NCI-H345 (cell line): ENCODE measurements at regions not wholly inside any gene's neighbourhood (a gene's known extent, or its start where the extent isn't known, plus 50 kb on each side); places are given as distances from the start of the nearest gene placed in this dataset.

Experiments
- DNase-seq: peaks from one replicate; lab custom pipeline; 2025; lab: John Stamatoyannopoulos, UW

GRCh38 chr5:76030343-76030742 lies 52.8 kb upstream of the SV2C start:
- DNase-seq = no peak

DNA sequence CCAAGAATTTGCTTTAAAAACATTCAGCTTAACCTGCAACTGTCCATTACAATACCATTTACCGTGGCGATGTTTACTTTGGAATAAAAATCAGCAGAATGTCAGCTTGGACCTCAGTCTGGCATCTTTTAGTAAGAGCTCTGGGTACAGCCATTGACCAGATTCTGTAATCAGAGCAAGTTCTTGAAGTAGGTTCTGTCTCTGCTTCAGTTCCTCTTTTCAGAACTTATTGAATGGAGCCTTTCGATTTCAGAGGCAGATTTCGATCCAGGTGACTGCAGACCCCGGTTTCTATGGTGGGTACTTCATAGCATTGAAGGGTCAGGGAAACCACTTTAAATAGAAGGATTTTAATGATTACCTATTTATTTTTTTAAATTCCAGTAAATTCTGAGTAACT lies 53.4 kb upstream of the SV2C start:
- DNase-seq = no peak

DNA sequence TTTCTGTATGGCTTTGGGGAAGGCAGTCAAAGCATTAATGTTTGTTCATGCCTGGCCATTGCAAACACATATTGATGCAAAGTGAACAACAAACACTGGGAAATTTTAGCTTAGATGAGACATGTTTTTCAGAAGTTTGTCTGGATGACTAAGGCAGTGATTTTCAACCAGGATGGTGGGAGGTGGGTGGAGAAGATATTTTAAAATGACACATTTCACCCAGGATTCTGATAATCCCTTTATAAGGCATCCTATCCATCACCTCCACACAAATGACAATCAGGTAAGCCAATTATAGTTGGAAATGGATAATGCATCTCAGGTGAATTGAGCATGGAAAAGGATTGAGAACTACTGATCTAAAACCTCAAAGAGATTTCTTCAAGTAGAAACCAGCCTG lies 57.4 kb upstream of the SV2C start:
- DNase-seq = no peak

GRCh38 chr5:76025069-76025468 lies 58.1 kb upstream of the SV2C start:
- DNase-seq = no peak

DNA sequence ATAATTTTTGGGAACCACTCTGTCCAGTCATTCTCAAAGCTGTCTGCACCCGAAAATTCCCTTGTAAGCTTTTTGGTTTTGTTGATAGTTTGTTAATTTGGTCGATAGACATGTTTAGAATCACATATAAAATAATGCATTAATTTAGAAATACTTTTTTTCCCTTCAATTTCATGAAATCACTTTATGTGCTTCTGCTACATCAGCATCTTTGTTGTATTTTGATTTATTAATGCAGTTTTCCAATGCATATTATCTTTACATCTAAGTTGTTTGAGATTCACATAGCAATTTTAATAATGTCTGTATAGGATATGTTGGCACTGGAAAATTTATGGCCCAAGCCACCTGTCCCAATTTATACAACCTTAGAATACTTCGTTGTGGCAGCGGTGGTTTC lies 60.6 kb upstream of the SV2C start:
- no peak for DNase-seq

DNA sequence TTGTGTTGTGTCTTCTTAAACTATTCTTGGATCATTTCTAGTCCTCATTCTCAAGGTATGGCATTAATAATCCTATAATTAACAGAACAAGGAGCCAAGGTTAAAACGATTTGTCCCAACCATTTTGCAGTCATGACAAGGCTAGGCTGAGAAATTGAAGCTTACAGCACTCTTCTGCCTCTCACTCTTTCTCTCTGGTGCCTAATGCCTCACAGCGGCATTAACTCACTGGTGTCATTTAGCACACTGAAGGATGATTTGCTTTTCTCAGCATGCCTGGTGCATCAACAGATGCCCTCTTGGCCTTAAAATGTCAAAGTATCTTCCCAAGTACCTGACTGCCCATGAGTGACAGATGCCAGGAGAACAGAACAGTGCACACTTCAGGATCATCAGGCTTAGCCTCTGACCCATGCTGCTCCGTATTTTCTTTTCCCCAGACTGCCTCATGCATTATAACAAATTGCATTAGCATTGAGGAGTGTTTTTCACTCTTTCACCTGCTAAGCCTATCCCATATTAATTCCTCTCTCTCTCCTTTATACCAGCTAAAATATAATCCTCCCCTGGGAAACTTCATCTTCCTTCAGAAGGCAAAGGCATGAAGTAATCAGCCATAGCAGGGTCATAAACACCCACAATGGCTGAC lies 61.1 kb upstream of the SV2C start:
- no peak for DNase-seq

GRCh38 chr5:76016258-76016657 lies 66.9 kb upstream of the SV2C start:
- DNase-seq = no peak

- no peak for DNase-seq
Observed at GRCh38 chr5:76014005-76014404, 69.2 kb upstream of the SV2C start.

GRCh38 chr5:76007904-76008303 lies 75.3 kb upstream of the SV2C start:
- DNase-seq = no peak

GRCh38 chr5:76000582-76000981 lies 82.6 kb upstream of the SV2C start:
- no peak for DNase-seq

- DNase-seq = no peak
Observed at GRCh38 chr5:75993643-75994520, 89.3 kb upstream of the SV2C start.

GRCh38 chr5:75993183-75993582 lies 90.0 kb upstream of the SV2C start:
- no peak for DNase-seq

DNA sequence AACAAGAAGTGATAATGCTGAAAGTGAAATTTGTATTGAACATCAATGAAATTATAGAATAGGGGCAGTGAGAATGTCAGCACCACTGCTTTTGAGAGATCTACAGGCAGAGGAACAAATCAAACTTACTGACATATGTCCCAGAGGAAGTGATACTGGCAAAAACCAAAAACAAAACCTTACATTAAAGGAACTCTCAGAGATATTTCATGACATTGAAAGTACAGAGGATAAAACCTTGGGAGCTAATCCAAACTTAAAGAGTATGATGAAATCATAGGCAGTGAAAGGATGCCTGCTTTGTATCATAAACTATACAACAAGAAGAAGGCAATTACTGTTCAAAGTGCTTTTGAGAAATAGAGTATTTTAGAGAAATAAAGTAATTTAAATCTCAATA lies 90.4 kb upstream of the SV2C start:
- no peak for DNase-seq

DNA sequence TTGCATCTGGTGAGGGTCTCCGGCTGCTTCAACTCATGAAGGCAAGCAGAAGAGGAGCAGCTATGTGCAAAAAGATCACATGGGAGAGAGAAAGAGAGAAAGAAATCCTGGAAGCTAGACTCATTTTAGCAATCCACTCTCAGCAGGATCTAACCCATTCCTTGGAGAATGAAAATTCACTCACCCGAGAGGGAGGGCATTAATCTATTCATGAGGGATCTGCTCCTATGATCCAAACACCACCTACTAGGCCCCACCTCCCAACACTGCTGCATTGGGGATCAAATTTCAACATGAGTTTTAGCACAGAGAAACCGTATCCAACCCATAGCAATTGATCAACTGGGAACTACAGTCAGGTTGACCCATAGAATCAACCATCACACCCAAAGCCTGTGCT lies 98.1 kb upstream of the SV2C start:
- no peak for DNase-seq

- no peak for DNase-seq
Observed at GRCh38 chr5:75975496-75975895, 107.7 kb upstream of the SV2C start.

- DNase-seq = no peak
Observed at GRCh38 chr5:75965292-75965691, 117.9 kb upstream of the SV2C start.

DNA sequence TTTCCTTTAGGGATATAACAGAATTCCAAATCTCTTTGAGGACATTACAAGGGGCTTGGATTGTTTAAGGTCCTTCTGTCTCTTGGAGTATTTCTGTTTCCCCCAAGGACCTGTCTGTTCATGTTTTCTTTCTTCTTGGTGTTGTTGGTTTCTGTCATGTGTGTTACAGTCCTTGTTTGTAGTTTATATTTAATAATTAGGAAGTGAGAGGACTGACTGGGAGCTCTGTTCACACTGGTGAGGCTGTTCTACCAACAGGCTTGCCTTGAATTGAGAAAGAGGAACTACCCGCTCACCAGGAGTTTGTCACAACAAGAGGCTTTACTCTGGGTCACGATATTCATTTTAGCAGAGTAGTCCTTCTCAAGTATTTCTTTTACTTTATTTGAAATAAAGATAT lies 119.2 kb upstream of the SV2C start:
- DNase-seq = no peak

GRCh38 chr5:75963554-75963953 lies 119.6 kb upstream of the SV2C start:
- no peak for DNase-seq

- DNase-seq = no peak
Observed at GRCh38 chr5:75961818-75962217, 121.4 kb upstream of the SV2C start.

GRCh38 chr5:75960129-75960528 lies 123.1 kb upstream of the SV2C start:
- DNase-seq = no peak

DNA sequence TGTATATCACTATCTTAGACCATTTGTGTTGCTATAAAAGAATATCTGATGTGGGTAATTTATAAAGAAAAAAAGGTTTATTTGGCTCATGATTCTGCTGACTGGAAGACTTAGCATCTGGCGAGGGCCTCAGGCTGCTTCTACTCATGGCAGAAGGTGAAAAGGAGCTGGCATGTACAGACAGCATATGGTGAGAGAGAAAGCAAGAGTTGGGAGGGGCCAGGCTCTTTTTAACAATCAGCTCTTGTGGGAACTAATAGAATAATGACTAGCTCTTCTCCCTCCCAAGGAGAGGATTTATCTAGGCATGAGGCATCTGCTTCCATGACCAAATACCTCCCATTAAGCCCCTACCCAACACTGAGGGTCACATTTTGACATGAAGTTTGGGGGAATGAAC lies 130.2 kb upstream of the SV2C start:
- no peak for DNase-seq

GRCh38 chr5:75952291-75952690 lies 130.9 kb upstream of the SV2C start:
- no peak for DNase-seq

- no peak for DNase-seq
Observed at GRCh38 chr5:75951716-75952115, 131.5 kb upstream of the SV2C start.

DNA sequence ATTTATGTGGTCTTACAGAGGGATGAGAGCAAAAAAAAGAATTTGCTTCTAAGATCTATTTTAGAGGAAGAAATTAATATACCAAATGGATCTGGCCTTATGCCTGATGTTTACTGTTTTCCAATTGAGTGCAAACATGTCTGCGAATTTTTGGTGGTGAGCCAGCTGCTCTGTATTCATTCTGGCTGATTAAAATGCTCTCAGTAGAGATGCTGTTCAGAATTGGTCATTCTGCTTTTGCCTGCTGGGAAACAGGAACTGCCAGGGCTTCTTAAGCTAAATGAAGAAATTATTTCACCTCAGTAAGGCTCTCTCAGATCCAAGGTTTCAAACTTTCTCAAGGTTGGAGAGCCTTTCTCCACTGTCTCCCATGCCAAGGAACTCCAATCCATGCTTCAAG lies 132.0 kb upstream of the SV2C start:
- peak; percentile 22 for DNase-seq
